NOMO-1 (cell line): ENCODE measurements at regions not wholly inside any gene's neighbourhood (a gene's known extent, or its start where the extent isn't known, plus 50 kb on each side); places are given as distances from the start of the nearest gene placed in this dataset.

Experiments used
- DNase-seq, 2 experiments: peaks; one replicate each; lab custom pipeline; 2025; ENCODE audit not compliant: unreplicated experiment in 2 of 2; lab: John Stamatoyannopoulos, UW

- DNase-seq, result no peak
Observed at GRCh38 chr2:196314157-196314556, 142.8 kb upstream of the STK17B start.

- no peak for DNase-seq
Observed at GRCh38 chr2:196314780-196315179, 143.4 kb upstream of the STK17B start.

GRCh38 chr2:196315388-196316049 is 144.1 kb upstream of the STK17B start:
- no peak for DNase-seq

- no peak for DNase-seq
Observed at GRCh38 chr2:196316050-196316430, 144.7 kb upstream of the STK17B start.

GRCh38 chr2:196318517-196319377 is 147.4 kb upstream of the STK17B start:
- no peak for DNase-seq

GRCh38 chr2:196322973-196323810 is 151.8 kb upstream of the STK17B start:
- DNase-seq, result no peak

GRCh38 chr2:196324211-196324610 is 152.8 kb upstream of the STK17B start:
- DNase-seq, result no peak

GRCh38 chr2:196328088-196328680 is 156.8 kb upstream of the STK17B start:
- no peak for DNase-seq

GRCh38 chr2:196329959-196330358 is 158.6 kb upstream of the STK17B start:
- DNase-seq, result no peak

GRCh38 chr2:196330645-196331044 is 159.3 kb upstream of the STK17B start:
- DNase-seq, result no peak

- DNase-seq, result no peak
Observed at GRCh38 chr2:196331143-196331542, 159.8 kb upstream of the STK17B start.

- DNase-seq, result no peak
Observed at GRCh38 chr2:196331851-196332250, 160.5 kb upstream of the STK17B start.

- DNase-seq, result no peak
Observed at GRCh38 chr2:196333397-196333796, 162.0 kb upstream of the STK17B start.

- DNase-seq, result no peak
Observed at GRCh38 chr2:196334710-196335109, 163.3 kb upstream of the STK17B start.

GRCh38 chr2:196335221-196335634 is 163.8 kb upstream of the STK17B start:
- DNase-seq, result no peak

GRCh38 chr2:196336207-196336606 is 164.8 kb upstream of the STK17B start:
- no peak for DNase-seq

- no peak for DNase-seq
Observed at GRCh38 chr2:196336715-196337114, 165.3 kb upstream of the STK17B start.

- DNase-seq, result peak in 1 of 2 experiments; percentile 3
Observed at GRCh38 chr2:196337208-196337953, 166.0 kb upstream of the STK17B start.

- DNase-seq, result no peak
Observed at GRCh38 chr2:196338440-196338839, 167.1 kb upstream of the STK17B start.

- no peak for DNase-seq
Observed at GRCh38 chr2:196341277-196341841, 170.0 kb upstream of the STK17B start.
